ENCODE measurements at regions not wholly inside any gene's neighbourhood (a gene's known extent, or its start where the extent isn't known, plus 50 kb on each side); places are given as distances from the start of the nearest gene placed in this dataset.

DNA sequence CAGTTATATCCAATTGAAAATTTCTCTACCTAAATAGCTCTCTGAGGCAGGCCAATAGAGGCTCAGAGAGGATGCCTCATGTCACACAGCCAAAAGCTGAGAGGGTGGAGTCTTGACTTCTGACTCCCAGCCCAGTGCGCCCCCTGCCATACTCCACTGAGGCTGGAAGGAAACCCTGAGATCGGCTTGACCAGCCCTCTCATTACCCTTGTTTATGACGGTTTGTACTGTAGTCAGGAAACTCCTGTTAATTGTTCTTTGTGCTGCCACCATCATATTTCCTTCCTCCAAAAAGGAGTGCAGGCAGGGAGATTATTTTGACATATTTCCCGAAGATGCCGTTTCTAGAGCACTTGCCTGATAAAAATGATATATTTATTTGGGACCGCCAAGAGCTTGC is 107.9 kb downstream of the AIPL1 start:
- no peak overlapping the region for H4K91ac ChIP-seq (ENCODE audit: low read depth, low read length, poor library complexity)
- no peak overlapping the region for H3K4me3 ChIP-seq (ENCODE audit: low read length in 2 of 2)
- H3K4me2 ChIP-seq (ENCODE audit: insufficient read depth, low read length, poor library complexity, severe bottlenecking): no peak overlapping the region
- H3K27ac ChIP-seq (replicated peaks; ENCODE audit: low read length): no peak overlapping the region
- peaks cover 0 to 4% of the 10 kb centered on the region in 2 donors for H3K4me1 ChIP-seq (ENCODE audit: control insufficient read depth in 2 of 2, insufficient read depth in 1 of 2, low read depth in 1 of 2, low read length in 2 of 2)
- no peak overlapping the region for H2BK5ac ChIP-seq (ENCODE audit: low read length)
- H2BK15ac ChIP-seq (ENCODE audit: low read length): no peak overlapping the region
- H3K23ac ChIP-seq (ENCODE audit: low read depth, low read length, poor library complexity): no peak overlapping the region
- H3K79me1 ChIP-seq (ENCODE audit: low read depth, low read length): peaks cover 2% of the 10 kb centered on the region
- no peaks in the 10 kb centered on the region for H3K36me3 ChIP-seq (replicated peaks in 1 of 2; ENCODE audit: control insufficient read depth in 2 of 2, insufficient read depth in 2 of 2, low read length in 2 of 2)
- H3K27me3 ChIP-seq (ENCODE audit: control insufficient read depth in 3 of 3, insufficient read depth in 3 of 3, low read depth in 1 of 3, low read length in 3 of 3): no peaks in the 10 kb centered on the region
- no peak overlapping the region for H3K4ac ChIP-seq (ENCODE audit: low read length)
- H3K9ac ChIP-seq (ENCODE audit: low read depth, low read length, poor library complexity): no peak overlapping the region
- no peak overlapping the region for H2AK5ac ChIP-seq (ENCODE audit: low read depth, low read length)
- no peak overlapping the region for H3K14ac ChIP-seq (ENCODE audit: low read length)
- H4K8ac ChIP-seq (ENCODE audit: low read depth, low read length): no peak overlapping the region
- no CpG with 5 or more reads among the region's 6 CpGs for WGBS, 2 donors (ENCODE audit: extremely low coverage in 2 of 2, insufficient read length in 2 of 2, insufficient replicate concordance in 1 of 2)
- H2AFZ ChIP-seq (ENCODE audit: low read length): no peak overlapping the region
- peaks cover 0 to 5% of the 10 kb centered on the region in 2 donors for H3K9me3 ChIP-seq (replicated peaks in 1 of 2; ENCODE audit: control insufficient read depth in 2 of 2, insufficient read depth in 1 of 2, low read depth in 1 of 2, low read length in 2 of 2)
- no peak overlapping the region for H2BK120ac ChIP-seq (ENCODE audit: low read depth, low read length)
- H3K18ac ChIP-seq (ENCODE audit: low read length): no peak overlapping the region
- no peak for DNase-seq (ENCODE audit: low spot score)
- no peak overlapping the region for H2BK12ac ChIP-seq (ENCODE audit: low read length)

DNA sequence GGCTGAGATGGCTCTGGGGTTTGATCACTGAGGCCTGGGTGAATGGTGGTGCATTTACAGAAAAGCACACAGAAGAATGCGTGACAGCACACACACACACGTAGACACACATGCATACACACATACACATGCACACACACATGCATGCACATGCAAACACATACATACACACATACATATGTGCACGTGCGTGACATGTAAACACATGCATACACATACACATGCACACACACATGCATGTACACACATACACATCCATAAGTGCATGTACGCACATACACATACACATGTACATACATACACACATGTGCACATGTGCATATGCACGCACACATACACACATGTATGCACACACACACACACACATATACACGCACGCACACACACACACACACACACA is 108.4 kb downstream of the AIPL1 start:
- H3K36me3 ChIP-seq (replicated peaks in 1 of 2; ENCODE audit: control insufficient read depth in 2 of 2, insufficient read depth in 2 of 2, low read length in 2 of 2): no peaks in the 10 kb centered on the region
- no peak overlapping the region for H3K4ac ChIP-seq (ENCODE audit: low read length)
- peak overlapping the region; percentile 86 for H3K14ac ChIP-seq (ENCODE audit: low read length)
- no peak overlapping the region for H3K18ac ChIP-seq (ENCODE audit: low read length)
- peak overlapping the region; percentile 75 for H3K9ac ChIP-seq (ENCODE audit: low read depth, low read length, poor library complexity)
- H2AK5ac ChIP-seq (ENCODE audit: low read depth, low read length): no peak overlapping the region
- H3K27ac ChIP-seq (replicated peaks; ENCODE audit: low read length): no peak overlapping the region
- H3K9me3 ChIP-seq (replicated peaks in 1 of 2; ENCODE audit: control insufficient read depth in 2 of 2, insufficient read depth in 1 of 2, low read depth in 1 of 2, low read length in 2 of 2): peaks cover 0 to 5% of the 10 kb centered on the region in 2 donors
- H3K4me2 ChIP-seq (ENCODE audit: insufficient read depth, low read length, poor library complexity, severe bottlenecking): no peak overlapping the region
- no peak overlapping the region for H2BK12ac ChIP-seq (ENCODE audit: low read length)
- H3K23ac ChIP-seq (ENCODE audit: low read depth, low read length, poor library complexity): peak overlapping the region; percentile 11
- H4K91ac ChIP-seq (ENCODE audit: low read depth, low read length, poor library complexity): peak overlapping the region; percentile 80
- H2BK5ac ChIP-seq (ENCODE audit: low read length): no peak overlapping the region
- no peak overlapping the region for H2AFZ ChIP-seq (ENCODE audit: low read length)
- peaks cover 2% of the 10 kb centered on the region for H3K79me1 ChIP-seq (ENCODE audit: low read depth, low read length)
- H3K27me3 ChIP-seq (ENCODE audit: control insufficient read depth in 3 of 3, insufficient read depth in 3 of 3, low read depth in 1 of 3, low read length in 3 of 3): no peaks in the 10 kb centered on the region
- H2BK120ac ChIP-seq (ENCODE audit: low read depth, low read length): no peak overlapping the region
- no CpG with 5 or more reads among the region's 8 CpGs for WGBS, 2 donors (ENCODE audit: extremely low coverage in 2 of 2, insufficient read length in 2 of 2, insufficient replicate concordance in 1 of 2)
- H4K8ac ChIP-seq (ENCODE audit: low read depth, low read length): peak overlapping the region; percentile 77
- H3K4me1 ChIP-seq (ENCODE audit: control insufficient read depth in 2 of 2, insufficient read depth in 1 of 2, low read depth in 1 of 2, low read length in 2 of 2): peaks cover 0 to 4% of the 10 kb centered on the region in 2 donors
- no peak for DNase-seq (ENCODE audit: low spot score)
- no peak overlapping the region for H2BK15ac ChIP-seq (ENCODE audit: low read length)
- H3K4me3 ChIP-seq (ENCODE audit: low read length in 2 of 2): peak overlapping the region in 1 of 2 donors; percentile 24

DNA sequence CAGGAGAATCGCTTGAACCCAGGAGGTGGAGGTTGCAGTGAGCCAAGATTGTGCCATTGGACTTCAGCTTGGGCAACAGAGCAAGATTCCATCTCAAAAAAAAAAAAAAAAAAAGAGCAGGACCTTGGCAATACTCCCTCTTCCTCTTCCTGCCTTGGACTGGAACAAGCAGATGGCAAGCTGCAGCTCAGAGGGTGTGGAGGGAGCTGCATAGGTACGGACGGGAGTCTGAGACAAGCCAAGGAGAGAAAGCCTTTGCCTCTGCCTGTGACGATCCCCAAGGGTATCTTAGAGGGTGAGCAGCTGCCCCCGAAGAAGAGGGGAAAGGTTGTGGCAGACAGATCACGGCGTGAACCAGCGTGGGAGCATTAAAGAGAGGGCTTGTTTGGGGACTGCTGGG is 109.2 kb downstream of the AIPL1 start:
- Histone ChIP-seq H3K18ac (ENCODE audit: low read length) (no peak overlapping the region), H3K14ac (ENCODE audit: low read length) (no peak overlapping the region), H3K4me2 (ENCODE audit: insufficient read depth, low read length, poor library complexity, severe bottlenecking) (no peak overlapping the region), H4K8ac (ENCODE audit: low read depth, low read length) (no peak overlapping the region), H2BK15ac (ENCODE audit: low read length) (no peak overlapping the region), H3K27ac (replicated peaks; ENCODE audit: low read length) (no peak overlapping the region), H2BK12ac (ENCODE audit: low read length) (no peak overlapping the region), H2BK120ac (ENCODE audit: low read depth, low read length) (no peak overlapping the region), H3K4ac (ENCODE audit: low read length) (no peak overlapping the region), H2BK5ac (ENCODE audit: low read length) (no peak overlapping the region), H3K79me1 (ENCODE audit: low read depth, low read length) (peaks cover 2% of the 10 kb centered on the region), H3K9ac (ENCODE audit: low read depth, low read length, poor library complexity) (no peak overlapping the region), H3K27me3 (ENCODE audit: control insufficient read depth in 3 of 3, insufficient read depth in 3 of 3, low read depth in 1 of 3, low read length in 3 of 3) (no peaks in the 10 kb centered on the region), H3K4me3 (ENCODE audit: low read length in 2 of 2) (no peak overlapping the region), H4K91ac (ENCODE audit: low read depth, low read length, poor library complexity) (no peak overlapping the region), H3K9me3 (replicated peaks in 1 of 2; ENCODE audit: control insufficient read depth in 2 of 2, insufficient read depth in 1 of 2, low read depth in 1 of 2, low read length in 2 of 2) (peaks cover 0 to 5% of the 10 kb centered on the region in 2 donors), H2AFZ (ENCODE audit: low read length) (no peak overlapping the region), H3K23ac (ENCODE audit: low read depth, low read length, poor library complexity) (no peak overlapping the region), H2AK5ac (ENCODE audit: low read depth, low read length) (no peak overlapping the region), H3K4me1 (ENCODE audit: control insufficient read depth in 2 of 2, insufficient read depth in 1 of 2, low read depth in 1 of 2, low read length in 2 of 2) (peaks cover 0 to 4% of the 10 kb centered on the region in 2 donors), H3K36me3 (replicated peaks in 1 of 2; ENCODE audit: control insufficient read depth in 2 of 2, insufficient read depth in 2 of 2, low read length in 2 of 2) (no peaks in the 10 kb centered on the region)
- WGBS, 2 donors (ENCODE audit: extremely low coverage in 2 of 2, insufficient read length in 2 of 2, insufficient replicate concordance in 1 of 2): no CpG with 5 or more reads among the region's 8 CpGs
- no peak for DNase-seq (ENCODE audit: low spot score)

DNA sequence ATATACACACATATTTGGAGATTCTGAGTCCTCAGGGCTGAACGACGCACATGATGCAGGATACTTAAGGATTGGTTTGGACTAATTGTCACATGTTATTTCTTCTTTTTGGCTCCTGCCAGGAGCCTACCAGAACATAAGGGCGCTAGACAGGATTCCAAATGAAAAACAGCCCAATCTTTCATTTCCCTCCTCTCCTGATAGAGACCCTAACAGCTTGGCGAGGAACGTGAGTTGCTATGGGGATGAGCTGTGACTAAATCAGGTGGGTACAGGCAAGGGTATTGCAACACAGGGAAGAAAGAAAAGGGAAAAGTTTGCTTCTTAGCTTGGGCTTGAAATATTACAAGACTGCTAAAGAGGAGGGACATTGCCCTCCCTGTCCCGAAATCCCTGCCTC is 109.9 kb downstream of the AIPL1 start:
- Histone ChIP-seq H2BK15ac (ENCODE audit: low read length) (no peak overlapping the region), H3K36me3 (replicated peaks in 1 of 2; ENCODE audit: control insufficient read depth in 2 of 2, insufficient read depth in 2 of 2, low read length in 2 of 2) (no peaks in the 10 kb centered on the region), H3K4ac (ENCODE audit: low read length) (no peak overlapping the region), H4K91ac (ENCODE audit: low read depth, low read length, poor library complexity) (no peak overlapping the region), H3K14ac (ENCODE audit: low read length) (no peak overlapping the region), H2BK120ac (ENCODE audit: low read depth, low read length) (no peak overlapping the region), H3K79me1 (ENCODE audit: low read depth, low read length) (peaks cover 2% of the 10 kb centered on the region), H3K27me3 (ENCODE audit: control insufficient read depth in 3 of 3, insufficient read depth in 3 of 3, low read depth in 1 of 3, low read length in 3 of 3) (no peaks in the 10 kb centered on the region), H3K4me1 (ENCODE audit: control insufficient read depth in 2 of 2, insufficient read depth in 1 of 2, low read depth in 1 of 2, low read length in 2 of 2) (peaks cover 0 to 4% of the 10 kb centered on the region in 2 donors), H3K27ac (replicated peaks; ENCODE audit: low read length) (no peak overlapping the region), H4K8ac (ENCODE audit: low read depth, low read length) (no peak overlapping the region), H2BK5ac (ENCODE audit: low read length) (no peak overlapping the region), H3K18ac (ENCODE audit: low read length) (no peak overlapping the region), H3K4me2 (ENCODE audit: insufficient read depth, low read length, poor library complexity, severe bottlenecking) (no peak overlapping the region), H3K9me3 (replicated peaks in 1 of 2; ENCODE audit: control insufficient read depth in 2 of 2, insufficient read depth in 1 of 2, low read depth in 1 of 2, low read length in 2 of 2) (peaks cover 0 to 5% of the 10 kb centered on the region in 2 donors), H2AFZ (ENCODE audit: low read length) (no peak overlapping the region), H3K23ac (ENCODE audit: low read depth, low read length, poor library complexity) (no peak overlapping the region), H3K9ac (ENCODE audit: low read depth, low read length, poor library complexity) (no peak overlapping the region), H2BK12ac (ENCODE audit: low read length) (no peak overlapping the region), H3K4me3 (ENCODE audit: low read length in 2 of 2) (no peak overlapping the region), H2AK5ac (ENCODE audit: low read depth, low read length) (no peak overlapping the region)
- WGBS, 2 donors (ENCODE audit: extremely low coverage in 2 of 2, insufficient read length in 2 of 2, insufficient replicate concordance in 1 of 2): no CpG with 5 or more reads among the region's 6 CpGs
- no peak for DNase-seq (ENCODE audit: low spot score)
